H1 (cell line): ENCODE measurements at regions not wholly inside any gene's neighbourhood (a gene's known extent, or its start where the extent isn't known, plus 50 kb on each side); places are given as distances from the start of the nearest gene placed in this dataset.
"Not testable (repeated sequence)": the region's sequence is repeated elsewhere in the genome, so short reads cannot be mapped to it uniquely, and the experiment has no call there.

ENCODE experiments used
- CTCF ChIA-PET: fragments of 300-600 bp; sonication (Branson Sonifier 250); formaldehyde crosslinking; loops from one replicate; lab custom pipeline; 2021; ENCODE audit not compliant: partially characterized antibody; lab: Charles Lee
- POLR2A ChIA-PET: fragments of 300-600 bp; sonication (Branson Sonifier 250); formaldehyde crosslinking; loops from one replicate; lab custom pipeline; 2021; ENCODE audit warnings: inconsistent platforms; ENCODE audit not compliant: partially characterized antibody; lab: Charles Lee
- DNase-seq, 2 experiments: peaks; one replicate each; pipeline versions ENCODE4 v3.0.0 to v3.0.0-alpha.2; 2010 to 2022; ENCODE audit warnings: low spot score in 2 of 2, low read depth in 1 of 2, mixed read lengths in 1 of 2
- FAIRE-seq: peaks from 2 replicates; lab custom pipeline; 2011; peaks lifted over from hg19 to GRCh38; lab: Jason Lieb, UNC
- H2AFZ ChIP-seq: 2 replicates; pipeline ENCODE4 v1.8.1; 2012; ENCODE audit warnings: low read length, inconsistent platforms
- H2AK5ac ChIP-seq: 2 replicates; pipeline ENCODE4 v1.6.1; 2013; ENCODE audit warnings: low read depth, low read length
- H2BK120ac ChIP-seq: replicated peaks from 2 replicates; pipeline ENCODE3; 2013; ENCODE audit warnings: low read depth, low read length, inconsistent platforms
- H2BK12ac ChIP-seq: 2 replicates; pipeline ENCODE4 v1.6.1; 2013; ENCODE audit warnings: low read depth, low read length
- H2BK15ac ChIP-seq: 2 replicates; pipeline ENCODE4 v1.6.1; 2013; ENCODE audit warnings: low read length
- H2BK20ac ChIP-seq: 2 replicates; pipeline ENCODE4 v1.6.1; 2013; ENCODE audit warnings: low read length
- H2BK5ac ChIP-seq: 2 replicates; pipeline ENCODE4 v1.6.1; 2013; ENCODE audit warnings: low read depth, low read length
- H3K14ac ChIP-seq: 2 replicates; pipeline ENCODE4 v1.6.1; 2013; ENCODE audit warnings: inconsistent platforms; ENCODE audit not compliant: insufficient read length
- H3K18ac ChIP-seq: 2 replicates; pipeline ENCODE4 v1.6.1; 2013; ENCODE audit warnings: low read length; ENCODE audit errors: extremely low read depth
- H3K23ac ChIP-seq: 2 replicates; pipeline ENCODE4 v1.6.1; 2013; ENCODE audit warnings: inconsistent platforms; ENCODE audit not compliant: insufficient read length
- H3K23me2 ChIP-seq: 2 replicates; pipeline ENCODE4 v1.6.1; 2013; ENCODE audit warnings: low read depth, low read length
- H3K27ac ChIP-seq: 2 replicates; pipeline ENCODE4 v1.6.1; 2011; ENCODE audit warnings: low read depth, low read length, inconsistent platforms
- H3K27me3 ChIP-seq, 4 experiments: replicated peaks in 1 of 4; 1 replicate in 1 of 4; 2 replicates in 3 of 4; pipeline versions ENCODE4 v1.6.1 to v1.8.1; 2011 to 2013; ENCODE audit warnings: low read length in 3 of 4, mild to moderate bottlenecking in 3 of 4, inconsistent platforms in 2 of 4, mixed read lengths in 2 of 4, moderate library complexity in 1 of 4; ENCODE audit not compliant: control insufficient read depth in 3 of 4, insufficient read depth in 3 of 4; ENCODE audit errors: extremely low read depth in 1 of 4
- H3K36me3 ChIP-seq, 4 experiments: 2 replicates each; pipeline versions ENCODE4 v1.6.1 to v1.8.1; 2011 to 2013; ENCODE audit warnings: mild to moderate bottlenecking in 4 of 4, low read length in 3 of 4, moderate library complexity in 2 of 4, control low read depth in 1 of 4, inconsistent platforms in 1 of 4; ENCODE audit not compliant: insufficient read depth in 4 of 4, control insufficient read depth in 2 of 4
- H3K4ac ChIP-seq: replicated peaks from 2 replicates; pipeline ENCODE3; 2013; ENCODE audit warnings: low read length, low read depth, mixed read lengths, inconsistent platforms; ENCODE audit not compliant: insufficient read length
- H3K4me1 ChIP-seq, 4 experiments: replicated peaks in 1 of 4; 1 replicate in 1 of 4; 2 replicates in 3 of 4; pipeline versions ENCODE4 v1.6.1 to v1.8.1; 2011 to 2013; ENCODE audit warnings: low read length in 3 of 4, inconsistent platforms in 2 of 4, mixed read lengths in 1 of 4; ENCODE audit not compliant: insufficient read depth in 4 of 4, control insufficient read depth in 3 of 4
- H3K4me2 ChIP-seq, 2 experiments: 2 replicates each; pipeline versions ENCODE4 v1.6.1 to v1.8.1; 2011 to 2013; ENCODE audit warnings: low read depth in 2 of 2, low read length in 2 of 2, control low read depth in 1 of 2, inconsistent platforms in 1 of 2, mild to moderate bottlenecking in 1 of 2; ENCODE audit not compliant: insufficient read depth in 1 of 2
- H3K4me3 ChIP-seq, 4 experiments: fragments of 200-600, 300-600 bp in 1 of 4; sonication (generic), shearing (Covaris generic), sonication (Bioruptor Twin) in 1 of 4; 2 replicates each; pipeline versions ENCODE4 v1.5.1 to v1.8.1; 2011 to 2016; ENCODE audit warnings: low read length in 4 of 4, low read depth in 3 of 4, control low read depth in 2 of 4, inconsistent platforms in 2 of 4, mild to moderate bottlenecking in 2 of 4, mixed read lengths in 1 of 4, moderate library complexity in 1 of 4; ENCODE audit not compliant: insufficient read depth in 2 of 4; ENCODE audit errors: extremely low read depth in 1 of 4
- H3K56ac ChIP-seq: replicated peaks from 2 replicates; pipeline ENCODE3; 2013; ENCODE audit warnings: low read depth, mild to moderate bottlenecking, mixed read lengths, low read length, inconsistent platforms; ENCODE audit not compliant: insufficient read length
- H3K79me1 ChIP-seq: 2 replicates; pipeline ENCODE4 v1.6.1; 2013; ENCODE audit warnings: low read depth, low read length, control low read depth
- H3K79me2 ChIP-seq, 2 experiments: 2 replicates each; pipeline versions ENCODE4 v1.6.1 to v1.8.1; 2012 to 2013; ENCODE audit warnings: low read length in 2 of 2, mild to moderate bottlenecking in 2 of 2, inconsistent platforms in 1 of 2; ENCODE audit not compliant: insufficient read depth in 2 of 2, control insufficient read depth in 1 of 2
- H3K9ac ChIP-seq, 4 experiments: replicated peaks in 1 of 4; 1 replicate in 1 of 4; 2 replicates in 3 of 4; pipeline versions ENCODE4 v1.6.1 to v1.8.1; 2011 to 2013; ENCODE audit warnings: low read depth in 3 of 4, low read length in 3 of 4, control low read depth in 2 of 4, mild to moderate bottlenecking in 2 of 4, moderate library complexity in 2 of 4, inconsistent platforms in 1 of 4; ENCODE audit errors: extremely low read depth in 1 of 4
- H3K9me3 ChIP-seq, 2 experiments: 2 replicates each; pipeline versions ENCODE4 v1.6.1 to v1.8.1; 2012 to 2013; ENCODE audit warnings: mild to moderate bottlenecking in 2 of 2, moderate library complexity in 2 of 2, control low read depth in 1 of 2, inconsistent platforms in 1 of 2, low read depth in 1 of 2, low read length in 1 of 2, mixed read lengths in 1 of 2; ENCODE audit not compliant: insufficient read depth in 2 of 2
- H4K20me1 ChIP-seq, 2 experiments: replicated peaks in 1 of 2; 2 replicates each; pipeline versions ENCODE3 to v1.8.1; 2011 to 2013; ENCODE audit warnings: inconsistent platforms in 2 of 2, low read length in 2 of 2, mild to moderate bottlenecking in 1 of 2; ENCODE audit not compliant: insufficient read depth in 2 of 2, control insufficient read depth in 1 of 2
- H4K5ac ChIP-seq: 2 replicates; pipeline ENCODE4 v1.6.1; 2013; ENCODE audit warnings: low read length, low read depth, mixed read lengths, inconsistent platforms; ENCODE audit not compliant: insufficient read length
- H4K8ac ChIP-seq: 2 replicates; pipeline ENCODE4 v1.8.0; 2013; ENCODE audit warnings: mild to moderate bottlenecking, moderate library complexity, low read length, inconsistent platforms; ENCODE audit not compliant: insufficient read depth; ENCODE audit errors: extremely low read depth
- H4K91ac ChIP-seq: replicated peaks from 2 replicates; pipeline ENCODE3; 2013; ENCODE audit warnings: low read length, mixed read lengths, inconsistent platforms; ENCODE audit not compliant: insufficient read length
- ATF2 ChIP-seq: IDR thresholded peaks from 2 replicates; pipeline ENCODE4 v1.6.1; 2012; ENCODE audit warnings: low read length, inconsistent platforms
- WGBS, 2 experiments: shearing (Covaris generic) in 1 of 2; methylation state at CpG; one replicate each; pipeline versions ENCODE4 v1.1.6 to v1.1.7; 2013 to 2015; ENCODE audit warnings: low lambda C conversion rate in 2 of 2, mixed read lengths in 2 of 2, inconsistent platforms in 1 of 2, low coverage in 1 of 2, missing lambda C conversion rate in 1 of 2; ENCODE audit not compliant: insufficient replicate concordance in 2 of 2, insufficient coverage in 1 of 2, insufficient read length in 1 of 2; ENCODE audit errors: extremely low coverage in 1 of 2, missing lambda C conversion rate in 1 of 2; 5-methylcytosine and 5-hydroxymethylcytosine counted together

GRCh38 chr2:147416099-147416498 lies 428.7 kb upstream of the ACVR2A start (continued):
- no peak for TF ChIP-seq ATF2

- DNase-seq, H3K27ac ChIP-seq: not testable (repeated sequence)
These were observed 430.2 kb upstream of the ACVR2A start for GRCh38 chr2:147414656-147415055.

More at GRCh38 chr2:147414656-147415055, 430.2 kb upstream of the ACVR2A start:
- H4K20me1 ChIP-seq, H3K4me3 ChIP-seq, H3K23me2 ChIP-seq, H3K4me1 ChIP-seq, H3K9ac ChIP-seq, H2AFZ ChIP-seq, H4K5ac ChIP-seq, FAIRE-seq, H2BK5ac ChIP-seq, H2AK5ac ChIP-seq, H3K79me2 ChIP-seq, H3K27me3 ChIP-seq, POLR2A ChIA-PET, H4K8ac ChIP-seq, H3K4ac ChIP-seq, H3K36me3 ChIP-seq, H2BK120ac ChIP-seq, H2BK20ac ChIP-seq, H3K18ac ChIP-seq, H2BK15ac ChIP-seq, H3K79me1 ChIP-seq, H3K14ac ChIP-seq, H3K9me3 ChIP-seq, H3K4me2 ChIP-seq, H3K23ac ChIP-seq, H2BK12ac ChIP-seq, H3K56ac ChIP-seq, H4K91ac ChIP-seq: not testable (repeated sequence)
- 100% methylated on average over 1 of the region's 1 CpG; no CpG with 5 or more reads in 1 of the 2 experiments for WGBS, 2 experiments
- CTCF ChIA-PET: interaction anchor here (1.0 kb wide), 1 partner anchor 495 kb away, joined by 3 read pairs; no protein-coding TSS in a partner anchor
